G401.6 (cell line): ENCODE measurements at regions not wholly inside any gene's neighbourhood (a gene's known extent, or its start where the extent isn't known, plus 50 kb on each side); places are given as distances from the start of the nearest gene placed in this dataset.

Source experiments
- FAIRE-seq: peaks from 2 replicates; lab custom pipeline; 2012; peaks lifted over from hg19 to GRCh38; lab: Jason Lieb, UNC

GRCh38 chr14:61950340-61950739, 188.1 kb downstream of the SNAPC1 start:
- FAIRE-seq = no peak

GRCh38 chr14:61953602-61954001, 191.4 kb downstream of the SNAPC1 start:
- no peak for FAIRE-seq

- FAIRE-seq = no peak
Measured at GRCh38 chr14:61954306-61954705, 192.1 kb downstream of the SNAPC1 start.

- no peak for FAIRE-seq
Measured at GRCh38 chr14:61956517-61956916, 194.3 kb downstream of the SNAPC1 start.

DNA sequence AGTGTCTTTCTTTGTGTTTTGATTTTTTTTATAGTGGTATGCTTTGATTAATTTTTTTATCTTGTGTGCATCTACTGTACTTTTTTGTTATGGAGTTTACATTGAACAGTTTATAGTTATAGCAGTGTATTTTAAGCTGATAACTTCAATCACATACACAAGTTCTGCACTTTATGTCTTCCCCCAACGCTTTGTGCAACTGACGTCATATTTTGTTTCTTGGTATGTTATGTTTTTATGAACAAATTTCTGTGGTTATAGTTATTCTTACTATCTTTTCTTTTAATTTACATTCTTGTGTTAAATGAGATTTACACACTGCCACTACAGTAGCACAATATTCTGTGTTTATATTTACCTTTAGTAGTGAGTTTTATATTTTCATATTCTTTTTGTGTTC, 197.1 kb downstream of the SNAPC1 start:
- FAIRE-seq = no peak

- FAIRE-seq = no peak
Measured at GRCh38 chr14:61961369-61961768, 199.1 kb downstream of the SNAPC1 start.

- FAIRE-seq = no peak
Measured at GRCh38 chr14:61963926-61964325, 201.7 kb downstream of the SNAPC1 start.

DNA sequence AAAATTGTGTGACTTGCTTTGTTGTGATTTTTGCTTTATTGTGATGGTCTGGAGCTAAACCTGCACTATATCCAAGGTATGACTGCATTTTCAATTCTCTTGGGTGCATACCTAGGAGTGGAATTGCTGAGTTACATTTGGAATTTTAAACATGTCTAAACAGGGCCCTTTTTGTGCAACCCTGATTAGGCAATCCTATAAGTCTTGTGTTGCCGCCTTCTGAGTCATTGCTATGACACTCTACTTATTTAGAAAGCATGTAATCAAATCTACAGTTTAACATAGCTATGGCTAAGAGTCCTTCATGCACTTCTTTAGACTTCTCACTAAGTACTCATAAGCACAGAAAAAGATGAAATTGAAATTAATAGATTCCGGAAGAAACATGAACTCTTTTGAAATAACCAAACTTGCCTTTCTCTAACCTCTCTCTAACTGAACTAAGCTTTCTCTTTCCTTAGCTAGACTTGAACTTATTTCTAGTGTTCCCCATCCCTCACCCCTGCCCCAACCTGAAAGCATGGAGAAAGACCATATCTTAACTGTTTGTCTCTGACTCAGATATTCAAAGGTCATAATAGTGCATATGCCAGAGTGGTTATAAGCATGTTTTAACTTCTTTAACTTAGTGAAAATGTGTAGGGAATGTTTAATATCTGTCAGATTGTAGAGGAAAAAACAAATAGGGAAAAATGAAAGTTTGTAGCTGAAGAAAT, 203.0 kb downstream of the SNAPC1 start:
- FAIRE-seq = no peak

- FAIRE-seq = no peak
Measured at GRCh38 chr14:61968207-61968606, 206.0 kb downstream of the SNAPC1 start.

- FAIRE-seq = no peak
Measured at GRCh38 chr14:61972711-61973110, 210.5 kb downstream of the SNAPC1 start.

DNA sequence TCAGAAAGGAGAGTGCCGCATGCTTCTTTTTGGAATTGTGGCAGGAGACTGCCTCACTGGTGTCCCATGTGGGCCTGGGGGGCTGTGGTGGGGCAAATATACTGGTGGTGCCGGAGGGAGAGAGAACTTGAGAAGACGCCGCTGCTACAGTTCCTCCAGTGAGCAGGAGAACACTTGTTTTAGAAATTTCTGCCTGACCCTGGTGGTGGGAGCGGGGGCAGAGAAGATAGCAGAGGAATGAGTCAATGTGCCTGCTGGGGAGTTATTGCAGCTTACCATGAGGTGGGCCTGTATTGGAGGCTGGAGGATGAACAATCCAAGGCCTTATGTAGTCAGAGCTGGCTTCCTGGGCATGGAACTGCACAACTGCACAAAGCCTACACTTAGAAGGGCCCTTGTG, 211.8 kb downstream of the SNAPC1 start:
- no peak for FAIRE-seq

DNA sequence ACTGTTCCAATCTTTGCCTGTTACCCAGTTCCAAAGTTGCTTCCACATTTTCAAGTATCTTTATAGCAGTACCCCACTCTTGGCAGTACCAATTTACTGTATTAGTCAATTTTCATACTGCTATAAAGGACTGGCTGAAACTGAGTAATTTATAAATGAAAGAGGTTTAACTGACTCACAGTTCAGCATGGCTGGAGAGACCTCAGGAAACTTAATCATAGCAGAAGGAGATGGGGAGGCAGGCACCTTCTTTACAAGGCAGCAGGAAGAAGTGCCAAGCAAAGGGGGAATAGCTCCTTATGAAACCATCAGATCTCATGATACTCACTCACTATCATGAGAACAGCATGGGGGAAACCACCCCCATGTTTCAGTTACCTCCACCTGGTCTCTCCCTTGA, 215.0 kb downstream of the SNAPC1 start:
- no peak for FAIRE-seq

DNA sequence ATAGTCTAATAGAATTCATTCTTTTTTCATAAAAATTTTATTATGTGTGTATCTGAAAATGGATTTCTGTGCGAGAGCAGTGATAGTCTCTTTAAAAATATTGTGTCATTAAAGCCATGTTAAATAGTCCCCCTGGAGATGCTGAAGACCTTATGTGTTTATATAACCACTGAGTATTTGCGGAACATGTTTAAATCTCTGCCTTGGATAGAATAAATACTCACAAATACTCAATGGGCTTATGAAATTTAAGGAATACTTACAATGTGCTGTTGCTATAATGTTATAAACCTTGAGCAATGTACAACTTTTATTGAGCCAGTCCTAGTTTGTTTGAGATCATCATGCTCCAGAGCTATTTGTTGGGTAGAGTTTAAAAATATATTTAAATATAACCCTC, 226.0 kb downstream of the SNAPC1 start:
- no peak for FAIRE-seq

GRCh38 chr14:61992139-61992538, 229.9 kb downstream of the SNAPC1 start:
- no peak for FAIRE-seq

- no peak for FAIRE-seq
Measured at GRCh38 chr14:61992926-61993325, 230.7 kb downstream of the SNAPC1 start.

DNA sequence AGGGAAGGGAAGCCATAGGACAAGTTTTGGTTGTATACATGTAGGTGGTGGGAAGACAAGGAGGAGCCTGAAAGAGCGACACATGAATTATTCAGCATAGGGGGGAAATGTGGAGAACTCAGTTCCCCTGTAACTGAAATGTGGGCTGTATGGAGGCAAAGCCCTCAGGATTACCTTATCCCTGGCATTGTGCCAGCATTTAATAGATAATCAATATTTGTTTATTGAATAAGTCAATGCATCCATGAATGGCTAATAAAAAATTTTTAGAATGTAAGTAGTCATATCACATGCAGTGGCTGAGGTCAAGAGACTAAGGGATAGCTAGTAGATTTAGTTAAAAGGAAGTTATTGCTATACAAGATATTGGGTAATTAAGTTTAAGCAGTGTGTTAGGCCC, 232.4 kb downstream of the SNAPC1 start:
- no peak for FAIRE-seq

DNA sequence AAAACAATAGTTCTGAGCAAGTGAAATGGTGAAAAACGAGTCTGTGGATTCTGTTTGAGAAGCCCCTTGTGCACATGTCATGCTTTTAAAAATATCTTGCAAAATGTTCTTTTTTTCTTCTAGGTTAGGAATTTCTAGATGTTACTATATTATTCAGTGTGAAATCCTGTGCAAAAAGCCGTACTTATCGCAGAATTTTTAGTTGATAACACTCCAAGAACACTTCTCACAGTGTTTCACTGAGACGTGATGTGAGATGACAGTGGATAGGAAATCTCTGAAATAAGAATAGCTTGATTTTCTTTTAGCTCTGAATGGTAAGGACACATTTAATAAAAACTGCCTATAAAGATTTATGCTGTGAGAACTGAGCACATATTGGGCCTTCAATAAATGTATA, 234.5 kb downstream of the SNAPC1 start:
- FAIRE-seq = no peak

DNA sequence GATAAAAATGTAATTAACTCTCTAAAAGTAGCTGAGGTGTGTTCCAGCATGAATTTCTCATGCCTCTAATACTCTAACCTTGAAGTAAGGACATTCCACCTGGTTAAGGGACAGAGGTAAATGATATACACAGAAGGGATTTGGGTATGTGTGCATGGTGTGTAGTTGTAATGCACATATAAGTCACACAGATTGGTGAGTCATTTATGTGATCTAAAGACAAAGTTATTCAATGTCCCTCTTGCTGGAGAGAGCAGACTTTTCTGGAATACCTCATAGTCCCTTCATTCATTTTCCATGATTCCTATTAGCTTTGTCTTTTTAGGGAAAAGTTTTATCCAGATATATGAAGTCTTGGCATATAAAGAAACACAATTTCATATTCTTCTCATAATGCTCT, 234.9 kb downstream of the SNAPC1 start:
- no peak for FAIRE-seq

GRCh38 chr14:62001963-62002362, 239.7 kb downstream of the SNAPC1 start:
- FAIRE-seq = no peak

GRCh38 chr14:62002642-62003041, 240.4 kb downstream of the SNAPC1 start:
- no peak for FAIRE-seq

DNA sequence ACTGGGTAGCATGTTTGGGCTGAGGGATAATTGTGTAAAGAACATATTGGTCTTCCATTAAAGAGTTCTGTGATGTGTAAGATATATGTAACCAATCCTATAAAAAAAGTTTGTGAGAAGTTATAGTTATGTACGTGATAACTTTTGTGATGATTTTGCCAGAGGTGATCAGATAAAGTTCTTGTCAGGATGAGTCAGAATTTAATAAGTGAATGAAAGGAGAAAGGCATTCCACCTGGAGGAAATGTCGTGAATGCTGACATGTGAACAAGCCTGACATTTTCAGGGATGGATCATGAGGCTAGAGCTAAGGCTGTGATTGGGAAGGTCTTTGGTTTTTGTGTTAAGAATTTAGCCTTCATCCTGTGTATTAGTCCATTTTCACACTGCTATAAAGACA, 241.5 kb downstream of the SNAPC1 start:
- no peak for FAIRE-seq

DNA sequence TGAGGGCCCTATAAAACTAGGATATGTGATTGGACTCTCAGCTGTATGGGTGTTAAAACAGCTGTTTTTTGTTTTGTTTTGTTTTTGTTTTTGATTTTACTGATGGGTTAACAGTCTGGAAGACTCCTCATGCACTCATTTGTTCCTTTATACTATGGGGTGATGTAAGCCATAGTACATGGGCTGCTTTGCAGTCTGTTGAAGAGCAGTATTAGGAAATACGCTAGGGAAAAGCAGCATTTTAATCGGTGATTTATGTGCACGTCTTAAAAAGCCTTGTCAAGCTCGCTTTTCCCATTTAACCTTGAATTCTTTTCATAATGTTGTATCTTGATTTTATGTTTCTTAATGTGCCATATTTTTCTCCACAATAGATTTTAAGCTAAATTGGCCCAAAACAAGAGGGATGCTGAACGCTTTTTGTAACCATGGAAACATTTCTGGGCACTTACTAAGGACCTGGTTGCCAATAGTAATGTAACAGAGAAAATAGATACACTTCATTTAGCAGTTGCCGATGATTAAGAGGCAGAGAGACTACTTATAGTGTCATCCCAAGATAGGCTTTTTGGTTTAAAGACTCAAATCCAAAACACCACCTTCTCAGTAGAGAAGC, 244.0 kb downstream of the SNAPC1 start:
- no peak for FAIRE-seq

DNA sequence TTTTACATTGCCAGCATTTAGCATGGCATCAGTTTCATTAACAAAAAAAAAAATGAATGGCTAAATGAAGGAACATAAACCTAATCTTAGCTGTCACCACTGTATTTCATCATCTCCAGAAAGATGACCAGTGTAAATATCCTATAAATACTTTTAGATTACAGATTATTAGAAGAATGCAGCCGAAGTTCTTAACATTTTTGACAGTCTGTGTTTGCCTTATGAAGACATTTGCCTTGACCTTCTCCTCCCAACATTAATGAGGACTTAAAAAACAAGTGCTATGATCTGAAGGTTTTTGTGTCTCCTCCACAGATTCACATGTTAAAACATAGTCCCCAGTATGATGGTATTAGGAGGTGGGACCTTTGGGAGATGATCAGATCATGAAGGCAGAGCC, 253.0 kb downstream of the SNAPC1 start:
- FAIRE-seq = no peak

- FAIRE-seq = no peak
Measured at GRCh38 chr14:62015945-62016344, 253.7 kb downstream of the SNAPC1 start.
